HEK293T (cell line): ENCODE measurements at regions not wholly inside any gene's neighbourhood (a gene's known extent, or its start where the extent isn't known, plus 50 kb on each side); places are given as distances from the start of the nearest gene placed in this dataset.

Experiments
- ARNT ChIP-seq: fragments of 450-650 bp; IDR thresholded peaks from 2 replicates; pipeline ENCODE4 v1.6.1; 2017; ENCODE audit warnings: mild to moderate bottlenecking
- BHLHE40 ChIP-seq: fragments of 450-650 bp; IDR thresholded peaks from 2 replicates; pipeline ENCODE4 v1.6.1; 2016; ENCODE audit warnings: mild to moderate bottlenecking, moderate library complexity, borderline replicate concordance
- CTBP1 ChIP-seq: fragments of 450-650 bp; IDR thresholded peaks from 2 replicates; pipeline ENCODE4 v1.6.1; 2016; ENCODE audit warnings: borderline replicate concordance
- ELF4 ChIP-seq: fragments of 450-650 bp; IDR thresholded peaks from 2 replicates; pipeline ENCODE4 v1.6.1; 2017; ENCODE audit warnings: antibody characterized with exemption
- FOXA1 ChIP-seq: fragments of 450-650 bp; IDR thresholded peaks from 2 replicates; pipeline ENCODE4 v1.6.1; 2016; ENCODE audit warnings: mild to moderate bottlenecking
- FOXK2 ChIP-seq: fragments of 450-650 bp; IDR thresholded peaks from 2 replicates; pipeline ENCODE4 v1.6.1; 2016; ENCODE audit warnings: mild to moderate bottlenecking
- FOXM1 ChIP-seq: fragments of 450-650 bp; IDR thresholded peaks from 2 replicates; pipeline ENCODE4 v1.6.1; 2017; ENCODE audit warnings: mild to moderate bottlenecking, borderline replicate concordance
- HDGF ChIP-seq: fragments of 450-650 bp; IDR thresholded peaks from 2 replicates; pipeline ENCODE4 v1.6.1; 2017; ENCODE audit warnings: antibody characterized with exemption, borderline replicate concordance
- SP1 ChIP-seq: fragments of 450-650 bp; IDR thresholded peaks from 2 replicates; pipeline ENCODE4 v1.6.1; 2017
- TARDBP ChIP-seq: fragments of 450-650 bp; IDR thresholded peaks from 2 replicates; pipeline ENCODE4 v1.6.1; 2016
- ZNF384 ChIP-seq: fragments of 450-650 bp; IDR thresholded peaks from 2 replicates; pipeline ENCODE4 v1.6.1; 2016

- TF ChIP-seq SP1 (no peak), ARNT (no peak), CTBP1 (no peak), TARDBP (no peak), HDGF (no peak), ELF4 (no peak), FOXA1 (no peak), ZNF384 (no peak), FOXM1 (no peak), FOXK2 (no peak), BHLHE40 (no peak)
Measured at GRCh38 chr12:43290836-43291235, 261.2 kb downstream of the ADAMTS20 start.
